ENCODE measurements at regions not wholly inside any gene's neighbourhood (a gene's known extent, or its start where the extent isn't known, plus 50 kb on each side); places are given as distances from the start of the nearest gene placed in this dataset.

DNA sequence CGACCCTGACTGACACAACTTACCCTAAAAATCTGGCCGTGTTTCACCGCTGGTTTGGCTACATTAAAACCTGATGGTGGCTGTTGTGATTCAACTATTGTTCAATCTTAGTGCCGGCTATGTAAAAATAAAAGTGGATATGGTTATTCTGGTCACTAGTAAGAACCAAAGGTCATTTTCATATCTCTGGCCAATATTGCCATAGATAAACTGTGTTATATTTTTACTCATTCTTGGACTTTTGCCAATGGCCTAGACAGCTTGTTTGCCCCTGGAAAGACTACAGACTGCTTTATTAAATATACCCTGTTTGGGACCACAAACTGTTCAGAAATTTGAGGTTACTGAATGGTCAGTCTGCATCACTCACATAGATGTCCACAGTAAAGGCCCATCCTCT lies 258.5 kb upstream of the KLHL1 start:
- no peak for FAIRE-seq

- no peak for FAIRE-seq
Measured at GRCh38 chr13:70363991-70364390, 255.7 kb upstream of the KLHL1 start.

- FAIRE-seq = no peak
Measured at GRCh38 chr13:70362820-70363570, 254.7 kb upstream of the KLHL1 start.

GRCh38 chr13:70357031-70357430 lies 248.8 kb upstream of the KLHL1 start:
- FAIRE-seq = no peak

- no peak for FAIRE-seq
Measured at GRCh38 chr13:70353096-70353495, 244.8 kb upstream of the KLHL1 start.

GRCh38 chr13:70347947-70348620 lies 239.8 kb upstream of the KLHL1 start:
- no peak for FAIRE-seq

DNA sequence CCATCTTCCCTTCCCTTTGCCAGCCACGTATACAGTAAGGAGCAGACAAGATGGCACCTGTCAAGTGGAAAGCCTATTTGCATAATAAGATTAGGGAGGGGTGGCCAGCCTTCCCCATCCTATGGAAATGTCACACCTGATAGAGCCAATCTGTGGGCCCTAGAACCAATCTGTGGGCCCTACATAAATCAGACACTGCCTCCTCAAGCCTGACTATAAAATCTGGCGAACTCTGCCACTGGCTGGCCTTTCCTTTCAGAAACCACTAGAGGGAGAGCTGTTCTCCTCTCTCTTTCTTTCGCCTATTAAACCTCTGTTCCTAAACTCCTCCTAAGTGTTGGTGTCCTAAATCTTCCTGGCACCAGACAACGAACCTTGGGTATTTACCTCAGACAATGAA lies 231.5 kb upstream of the KLHL1 start:
- FAIRE-seq = no peak

DNA sequence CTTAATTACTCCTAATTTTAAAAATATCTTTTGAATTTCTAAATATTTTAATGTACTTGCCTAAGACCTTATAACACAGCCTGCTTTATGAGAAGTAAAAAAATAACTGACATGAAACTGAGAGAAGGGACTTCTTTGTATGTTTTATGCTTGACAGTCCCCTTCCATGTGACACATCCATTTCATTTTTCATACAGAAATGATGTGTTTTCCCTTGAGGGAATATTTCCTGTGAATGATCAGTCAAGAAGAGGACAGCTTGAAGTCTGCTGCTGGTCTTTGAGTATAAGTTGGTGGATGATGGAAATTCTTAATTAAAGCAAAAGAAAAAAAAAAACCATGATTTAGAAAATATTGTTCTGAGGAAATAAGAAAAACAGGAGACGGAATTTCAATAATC lies 230.4 kb upstream of the KLHL1 start:
- FAIRE-seq = no peak

GRCh38 chr13:70336866-70337265 lies 228.6 kb upstream of the KLHL1 start:
- FAIRE-seq = no peak

GRCh38 chr13:70333752-70334151 lies 225.5 kb upstream of the KLHL1 start:
- FAIRE-seq = no peak

GRCh38 chr13:70330697-70331361 lies 222.6 kb upstream of the KLHL1 start:
- no peak for FAIRE-seq

- FAIRE-seq = no peak
Measured at GRCh38 chr13:70324519-70324918, 216.3 kb upstream of the KLHL1 start.

DNA sequence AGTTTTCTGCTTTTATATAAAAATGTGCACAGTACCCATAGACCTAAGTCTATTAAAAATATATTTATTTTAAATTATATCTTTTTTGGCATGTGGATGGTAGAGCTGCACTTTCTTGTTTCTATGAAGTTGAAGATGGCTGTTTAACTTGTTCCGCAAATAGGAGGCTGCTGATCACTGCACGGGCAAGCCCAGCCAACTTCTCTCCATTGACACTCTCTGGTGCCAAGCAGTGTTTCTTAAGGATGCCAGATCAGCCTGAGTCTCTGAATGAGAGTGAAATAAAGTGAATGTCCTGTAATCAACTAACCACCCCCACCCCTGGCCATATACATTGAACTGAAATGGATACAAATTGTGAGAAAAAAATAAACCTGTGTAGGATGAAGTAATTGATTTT lies 202.9 kb upstream of the KLHL1 start:
- no peak for FAIRE-seq

DNA sequence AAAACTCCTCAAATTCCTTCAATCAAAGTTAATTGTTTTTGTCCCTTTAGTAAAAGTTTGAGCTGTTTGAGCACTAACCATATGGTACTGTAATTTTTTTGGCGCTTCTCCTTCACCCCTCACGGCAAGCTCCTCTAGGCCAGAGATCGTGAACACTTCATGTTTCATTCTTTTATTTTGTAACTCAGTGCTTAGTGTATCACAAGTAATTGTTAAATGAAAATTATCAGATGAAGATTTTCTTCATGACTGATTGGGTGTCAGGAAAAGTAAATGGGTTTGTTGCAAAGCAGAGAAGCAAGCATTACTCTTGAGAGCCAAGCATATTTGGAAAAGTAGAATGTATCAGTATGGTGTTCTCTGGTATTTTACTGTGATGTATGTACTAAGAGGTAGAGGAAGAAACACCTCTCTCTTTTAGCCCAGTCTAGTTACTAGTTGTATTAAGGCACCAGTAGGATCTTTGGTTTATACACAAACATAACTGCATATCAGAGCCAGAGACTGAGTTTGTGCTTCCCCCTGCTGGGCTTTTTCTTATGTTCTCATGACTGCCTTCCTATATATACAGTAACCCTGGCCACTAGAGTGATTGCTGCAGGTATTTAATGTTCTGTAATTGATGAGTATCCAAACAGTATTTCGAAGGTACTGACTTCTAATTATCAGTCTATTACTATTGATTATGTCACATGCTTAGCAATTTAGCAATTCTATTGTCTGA lies 202.3 kb upstream of the KLHL1 start:
- peak; percentile 6 for FAIRE-seq

DNA sequence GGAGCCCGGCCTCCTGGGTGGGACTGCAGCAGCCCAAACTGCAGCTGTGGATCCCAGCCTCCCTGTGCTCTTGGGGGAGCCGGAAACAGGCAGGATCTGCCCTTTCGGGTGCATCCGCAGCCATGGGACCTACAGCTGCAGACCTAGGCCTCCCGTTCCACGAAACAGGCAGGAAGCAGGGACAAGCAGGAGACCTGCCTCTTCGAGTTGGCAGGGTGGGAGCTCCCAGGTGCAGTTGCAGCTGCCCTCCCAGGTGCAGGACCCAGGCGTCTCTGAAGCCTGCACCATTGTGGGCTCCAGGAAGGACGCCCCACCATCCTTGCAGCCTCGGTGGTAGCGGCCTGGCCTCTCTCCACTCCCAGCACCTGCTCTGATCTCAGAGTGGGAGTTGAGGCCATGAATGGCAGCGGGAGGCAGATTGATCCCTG lies 189.0 kb upstream of the KLHL1 start:
- FAIRE-seq = no peak

- no peak for FAIRE-seq
Measured at GRCh38 chr13:70284371-70284770, 176.1 kb upstream of the KLHL1 start.

GRCh38 chr13:70275841-70276240 lies 167.6 kb upstream of the KLHL1 start:
- FAIRE-seq = no peak

GRCh38 chr13:70255406-70255991 lies 147.2 kb upstream of the KLHL1 start:
- no peak for FAIRE-seq

DNA sequence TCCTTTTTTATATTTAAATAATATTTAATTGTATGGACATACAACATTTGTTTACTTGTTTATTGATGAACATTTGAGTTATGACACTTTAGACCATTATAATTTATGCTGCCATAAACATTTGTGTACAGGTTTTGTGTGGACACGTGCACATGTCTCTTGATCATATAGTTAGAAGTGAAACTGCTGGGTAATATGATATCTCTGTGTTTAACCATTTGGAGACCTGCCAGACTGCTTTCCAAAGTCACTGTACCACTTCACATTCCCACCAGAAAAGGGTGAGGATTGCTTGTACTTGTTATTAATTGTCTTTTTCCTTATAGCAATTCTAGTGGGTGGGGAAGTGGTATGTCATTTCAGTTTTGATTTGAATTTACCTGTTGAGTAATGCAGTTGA lies 145.6 kb upstream of the KLHL1 start:
- FAIRE-seq = no peak

DNA sequence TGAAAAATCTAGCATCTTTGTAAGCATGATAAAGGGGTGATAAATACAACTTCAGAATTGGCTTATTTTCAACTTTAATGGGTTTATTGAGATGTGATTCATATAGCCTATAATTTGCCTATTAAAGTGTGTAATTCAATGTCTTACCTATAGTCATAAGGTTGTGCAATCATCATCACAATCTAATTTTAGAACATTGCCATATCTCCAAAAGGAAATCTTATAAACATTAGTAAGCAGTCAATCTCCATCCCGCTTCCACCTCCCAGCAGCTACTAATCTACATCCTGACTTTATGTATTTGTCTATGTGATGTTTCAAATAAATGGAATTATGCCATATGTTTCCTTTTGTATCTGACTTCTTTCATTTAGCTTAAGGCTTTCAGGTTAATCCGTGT lies 145.2 kb upstream of the KLHL1 start:
- no peak for FAIRE-seq

DNA sequence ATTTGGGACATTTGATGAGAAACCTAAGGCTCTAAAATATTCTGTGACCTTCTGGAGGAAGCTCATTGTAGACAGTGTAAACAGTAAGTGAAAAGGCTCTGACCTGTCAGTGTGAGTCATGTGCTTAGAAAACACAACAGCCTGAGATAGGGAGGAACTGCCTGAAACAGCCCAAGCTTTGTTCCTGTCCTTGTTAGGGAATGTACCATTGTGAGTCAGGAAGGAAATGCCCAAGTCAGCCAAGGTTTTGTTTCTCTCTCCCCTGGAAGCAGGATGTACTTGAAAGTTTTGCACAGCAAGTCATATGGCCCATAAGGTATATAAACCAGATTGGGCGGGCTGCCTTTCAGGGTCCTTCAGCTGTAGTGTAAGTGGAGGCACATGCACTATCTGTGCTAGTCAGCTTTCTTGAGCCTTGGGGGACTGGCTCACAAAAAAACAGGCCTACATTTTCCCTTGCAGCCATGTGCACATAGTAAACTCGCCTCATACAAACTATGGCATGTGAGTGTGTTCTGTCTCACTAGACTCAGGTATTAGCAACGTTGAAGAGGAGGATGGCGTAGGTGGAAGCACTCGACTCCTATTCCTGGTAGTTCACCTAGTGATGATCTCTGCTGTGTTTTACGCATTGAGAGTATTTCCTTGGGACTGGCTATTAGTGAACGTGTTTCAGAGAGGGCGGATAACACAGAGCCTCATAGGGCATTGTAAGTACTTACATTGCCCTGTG lies 141.2 kb upstream of the KLHL1 start:
- no peak for FAIRE-seq

GRCh38 chr13:70237131-70237530 lies 128.9 kb upstream of the KLHL1 start:
- FAIRE-seq = no peak
